GM06990 (cell line): ENCODE measurements at regions not wholly inside any gene's neighbourhood (a gene's known extent, or its start where the extent isn't known, plus 50 kb on each side); places are given as distances from the start of the nearest gene placed in this dataset.

Source experiments
- DNase-seq: peaks from one replicate; pipeline ENCODE4 v3.0.0-alpha.2; 2011; ENCODE audit not compliant: insufficient read length; ENCODE audit errors: extremely low read depth
- H3K27me3 ChIP-seq: replicated peaks from 2 replicates; pipeline ENCODE4 v1.6.0; 2011; ENCODE audit warnings: low read length; ENCODE audit not compliant: control insufficient read depth, insufficient read depth
- H3K36me3 ChIP-seq: 2 replicates; pipeline ENCODE4 v1.5.1; 2011; ENCODE audit warnings: low read length; ENCODE audit not compliant: control insufficient read depth, insufficient read depth
- H3K4me3 ChIP-seq: replicated peaks from 2 replicates; pipeline ENCODE4 v1.5.1; 2011; ENCODE audit warnings: low read depth, mild to moderate bottlenecking, control low read depth, low read length
- CTCF ChIP-seq: IDR thresholded peaks from 2 replicates; pipeline ENCODE4 v1.5.1; 2011; ENCODE audit warnings: low read length, control low read depth, mild to moderate bottlenecking, inconsistent platforms; ENCODE audit not compliant: insufficient read depth, poor library complexity, severe bottlenecking

- Histone ChIP-seq H3K27me3 (peaks cover 2% of the 10 kb centered on the region; the same call in 1 of the 2 replicates), H3K4me3 (no peak overlapping the region), H3K36me3 (no peaks in the 10 kb centered on the region)
- TF ChIP-seq CTCF, result no peak
- no peak for DNase-seq
Observed at GRCh38 chr10:3248526-3249306, 76.1 kb upstream of the PITRM1 start.

- Histone ChIP-seq H3K27me3 (peaks cover 2% of the 10 kb centered on the region; the same call in 1 of the 2 replicates), H3K4me3 (no peak overlapping the region), H3K36me3 (no peaks in the 10 kb centered on the region)
- no peak for TF ChIP-seq CTCF
- DNase-seq, result no peak
Observed at GRCh38 chr10:3245395-3245794, 72.8 kb upstream of the PITRM1 start.

GRCh38 chr10:3241967-3242650, 69.5 kb upstream of the PITRM1 start:
- Histone ChIP-seq H3K27me3 (peaks cover 2% of the 10 kb centered on the region; the same call in 1 of the 2 replicates), H3K4me3 (no peak overlapping the region), H3K36me3 (no peaks in the 10 kb centered on the region)
- no peak for DNase-seq
- no peak for TF ChIP-seq CTCF

GRCh38 chr10:3241274-3241921, 68.8 kb upstream of the PITRM1 start:
- DNase-seq, result no peak
- Histone ChIP-seq H3K36me3 (no peaks in the 10 kb centered on the region), H3K4me3 (no peak overlapping the region), H3K27me3 (peaks cover 2% of the 10 kb centered on the region; the same call in 1 of the 2 replicates)
- no peak for TF ChIP-seq CTCF

GRCh38 chr10:3239920-3240894, 67.6 kb upstream of the PITRM1 start:
- Histone ChIP-seq H3K36me3 (no peaks in the 10 kb centered on the region), H3K4me3 (no peak overlapping the region), H3K27me3 (peaks cover 2% of the 10 kb centered on the region; the same call in 1 of the 2 replicates)
- TF ChIP-seq CTCF, result no peak
- DNase-seq, result no peak
